Fibroblast of lung (primary cell): ENCODE measurements at regions not wholly inside any gene's neighbourhood (a gene's known extent, or its start where the extent isn't known, plus 50 kb on each side); places are given as distances from the start of the nearest gene placed in this dataset.

Source experiments
- CTCF ChIP-seq, 2 donors: IDR thresholded peaks in 1 of 2; conservative IDR thresholded peaks in 1 of 2; 1 replicate in 1 of 2; 2 replicates in 1 of 2; pipeline ENCODE4 v1.5.1; 2011 to 2012; ENCODE audit warnings: low read length in 2 of 2, control low read depth in 1 of 2, inconsistent platforms in 1 of 2, low read depth in 1 of 2, mild to moderate bottlenecking in 1 of 2
- EZH2 ChIP-seq: IDR thresholded peaks from 2 replicates; pipeline ENCODE4 v1.5.1; 2012; ENCODE audit warnings: low read length, control low read depth, mild to moderate bottlenecking; ENCODE audit errors: missing control alignments

- TF ChIP-seq CTCF (conservative IDR thresholded peaks at IDR 0.05 in 1 of 2, IDR thresholded peaks at IDR 0.05 in 1 of 2; ENCODE audit: low read depth in 1 of 2, low read length in 2 of 2) (peak; percentile 23 to 35), EZH2 (no peak)
Measured at GRCh38 chr2:53040536-53041229, 726.9 kb upstream of the CHAC2 start.
